HG03460 (cell line): ENCODE measurements at regions not wholly inside any gene's neighbourhood (a gene's known extent, or its start where the extent isn't known, plus 50 kb on each side); places are given as distances from the start of the nearest gene placed in this dataset.

Experiments
- ATAC-seq: cut with Tn5 transposase; IDR thresholded peaks from one replicate; pipeline ENCODE4 v1.9.1; 2021; ENCODE audit not compliant: unreplicated experiment

GRCh38 chr6:44016131-44016870 is 111.0 kb downstream of the MRPL14 start:
- ATAC-seq: no peak

- ATAC-seq: no peak
These were observed 115.2 kb downstream of the MRPL14 start for GRCh38 chr6:44012078-44012493.

GRCh38 chr6:44011350-44011920 is 115.8 kb downstream of the MRPL14 start:
- no peak for ATAC-seq

- no peak for ATAC-seq
These were observed 116.6 kb downstream of the MRPL14 start for GRCh38 chr6:44010411-44011349.

GRCh38 chr6:44009425-44010321 is 117.6 kb downstream of the MRPL14 start:
- ATAC-seq: no peak

- ATAC-seq: no peak
These were observed 118.4 kb downstream of the MRPL14 start for GRCh38 chr6:44008821-44009370.

GRCh38 chr6:44007818-44008621 is 119.2 kb downstream of the MRPL14 start:
- no peak for ATAC-seq

- ATAC-seq: no peak
These were observed 120.4 kb downstream of the MRPL14 start for GRCh38 chr6:44006872-44007303.

GRCh38 chr6:44006123-44006871 is 121.0 kb downstream of the MRPL14 start:
- ATAC-seq: no peak

GRCh38 chr6:44005507-44005903 is 121.7 kb downstream of the MRPL14 start:
- ATAC-seq: no peak

GRCh38 chr6:44004625-44005506 is 122.4 kb downstream of the MRPL14 start:
- no peak for ATAC-seq

GRCh38 chr6:44004136-44004535 is 123.1 kb downstream of the MRPL14 start:
- no peak for ATAC-seq

- no peak for ATAC-seq
These were observed 123.7 kb downstream of the MRPL14 start for GRCh38 chr6:44003345-44004061.

GRCh38 chr6:44002593-44003344 is 124.5 kb downstream of the MRPL14 start:
- no peak for ATAC-seq

- ATAC-seq: no peak
These were observed 125.1 kb downstream of the MRPL14 start for GRCh38 chr6:44002067-44002592.
